ENCODE measurements at regions not wholly inside any gene's neighbourhood (a gene's known extent, or its start where the extent isn't known, plus 50 kb on each side); places are given as distances from the start of the nearest gene placed in this dataset.

GRCh38 chr12:19836056-19836455, 396.8 kb downstream of the AEBP2 start:
- no peak for DNase-seq

DNA sequence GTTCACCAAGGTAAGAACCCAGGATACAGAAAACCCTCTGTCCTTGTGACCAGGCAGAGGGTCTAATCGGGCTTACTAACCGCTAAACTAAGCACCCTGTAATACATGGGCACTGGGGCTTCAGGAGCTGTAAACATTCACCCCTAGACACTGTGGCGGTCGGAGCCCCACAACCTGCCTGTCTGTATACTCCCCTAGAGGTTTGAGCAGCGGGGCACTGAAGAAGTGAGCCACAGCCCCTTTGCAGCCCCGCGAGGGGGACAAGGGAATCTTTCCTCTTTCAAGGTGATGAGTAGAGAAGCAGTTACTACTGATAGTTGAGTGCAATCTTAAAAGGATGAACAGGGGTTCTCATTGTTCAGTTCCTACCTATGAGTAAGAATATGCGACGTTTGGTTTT, 397.2 kb downstream of the AEBP2 start:
- DNase-seq, result no peak

DNA sequence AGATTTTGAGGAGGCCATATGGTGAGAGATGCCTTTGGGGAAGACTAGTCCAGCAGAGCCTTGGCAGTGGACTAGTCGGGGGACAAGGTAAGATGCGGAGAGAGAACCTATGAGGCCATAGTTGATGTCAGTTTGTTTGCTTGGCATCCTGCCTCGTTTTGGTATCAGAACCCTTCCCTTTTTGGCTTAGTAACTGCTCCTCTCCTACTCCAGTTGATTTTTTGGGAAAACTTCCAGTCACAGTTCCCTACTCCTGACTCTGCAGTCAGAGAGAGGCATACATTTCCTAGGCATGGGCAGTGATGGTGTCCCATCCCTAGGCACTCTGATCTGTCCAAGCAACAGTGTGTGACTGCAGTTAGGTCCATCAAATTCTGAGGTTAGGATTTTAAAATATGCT, 398.3 kb downstream of the AEBP2 start:
- no peak for DNase-seq

DNA sequence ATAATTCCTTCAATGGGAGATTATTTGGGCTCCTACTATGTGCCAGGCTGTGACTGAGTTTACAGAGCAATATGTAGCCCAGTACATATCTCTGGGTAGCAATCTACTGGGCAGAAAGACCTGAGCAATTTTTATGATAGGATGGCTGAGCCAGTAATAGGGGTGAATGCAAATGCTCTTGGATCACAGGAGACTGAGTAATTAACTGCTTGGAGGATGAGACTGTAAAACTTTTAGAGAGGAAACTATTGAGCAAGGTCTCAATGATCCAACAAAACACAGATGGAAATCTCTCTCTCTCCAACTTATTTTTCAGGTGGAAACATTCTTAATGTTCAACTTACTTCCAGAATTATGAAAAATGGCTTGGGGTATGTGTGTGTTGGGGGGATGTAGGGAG, 402.2 kb downstream of the AEBP2 start:
- DNase-seq, result no peak

DNA sequence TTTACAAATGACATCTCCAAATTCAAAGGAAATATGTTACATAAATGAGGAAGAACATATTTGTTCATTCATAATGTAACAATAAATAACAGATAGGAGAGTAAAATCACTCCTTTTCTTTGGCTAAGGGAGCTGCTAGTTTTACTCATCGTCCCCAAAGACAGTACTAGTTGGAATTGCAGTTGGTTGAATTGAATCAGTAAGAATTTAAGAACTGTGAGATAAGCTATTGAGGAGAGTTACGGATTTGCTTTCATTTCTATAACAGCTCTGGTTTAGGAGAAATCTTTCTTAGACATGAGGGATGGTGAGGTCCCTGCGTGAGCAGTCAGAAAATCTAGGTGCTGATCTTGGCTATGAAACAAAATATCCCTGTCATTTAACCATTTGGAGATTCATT, 402.8 kb downstream of the AEBP2 start:
- DNase-seq, result no peak

GRCh38 chr12:19844224-19844623, 404.9 kb downstream of the AEBP2 start:
- DNase-seq, result no peak

GRCh38 chr12:19846574-19846973, 407.3 kb downstream of the AEBP2 start:
- no peak for DNase-seq

GRCh38 chr12:19847294-19848059, 408.2 kb downstream of the AEBP2 start:
- DNase-seq, result no peak

- no peak for DNase-seq
These were observed 409.1 kb downstream of the AEBP2 start for GRCh38 chr12:19848421-19848820.

- DNase-seq, result no peak
These were observed 409.9 kb downstream of the AEBP2 start for GRCh38 chr12:19849208-19849607.

- DNase-seq, result no peak
These were observed 411.2 kb downstream of the AEBP2 start for GRCh38 chr12:19850346-19851065.

DNA sequence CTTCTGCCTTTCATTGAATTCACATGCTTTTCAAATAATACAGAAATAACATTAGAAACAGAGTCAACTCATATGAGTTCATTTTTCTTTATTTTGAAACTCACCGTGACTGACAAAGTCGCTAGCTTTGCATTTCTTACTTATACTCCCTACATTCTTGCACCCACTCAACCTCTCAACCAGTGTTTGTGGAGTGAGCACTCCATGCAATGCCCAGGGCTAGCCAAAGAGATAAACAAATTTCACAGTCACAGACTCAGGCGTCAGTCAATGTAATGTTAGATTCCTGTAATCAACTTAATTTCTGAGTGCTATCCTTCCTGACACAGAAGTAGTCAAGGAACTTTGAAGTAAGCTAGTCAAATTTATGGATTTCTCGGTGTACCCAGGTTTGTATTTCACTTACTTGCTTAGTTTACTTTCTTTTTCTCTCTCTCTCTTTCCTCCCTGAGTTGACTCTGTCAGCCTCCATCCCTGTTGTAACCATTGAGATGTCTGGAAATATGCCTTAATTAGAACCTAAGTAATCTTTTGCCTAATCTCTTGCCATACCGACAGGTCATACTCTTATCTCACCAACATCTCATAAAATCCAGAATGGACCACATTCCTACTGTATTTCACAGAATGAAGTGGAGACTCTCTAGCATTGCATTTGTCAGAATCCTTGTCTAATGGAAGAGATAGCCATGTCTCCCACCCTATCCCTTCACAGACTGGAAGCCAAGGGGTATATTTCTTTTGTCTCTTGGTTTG, 413.0 kb downstream of the AEBP2 start:
- DNase-seq, result no peak

DNA sequence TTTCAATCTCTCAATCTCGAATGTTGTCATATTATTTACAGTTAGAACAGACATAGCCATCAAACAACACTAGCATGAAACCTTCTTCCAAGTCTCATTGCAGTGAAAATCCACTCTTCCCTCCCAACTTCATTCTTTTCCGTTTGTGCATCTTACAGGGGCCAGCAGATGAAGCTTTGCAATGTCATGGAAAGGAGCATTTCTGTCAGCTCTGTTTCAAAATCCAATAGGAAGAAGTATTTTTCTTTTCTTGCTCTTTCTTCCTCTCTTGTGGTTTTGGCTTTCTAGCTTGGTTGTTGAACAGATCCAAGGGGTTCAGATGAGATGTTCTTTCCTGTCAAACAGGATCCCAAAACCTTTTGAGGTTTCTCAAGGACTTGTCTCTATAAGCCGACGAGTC, 416.6 kb downstream of the AEBP2 start:
- no peak for DNase-seq

- DNase-seq, result no peak
These were observed 417.1 kb downstream of the AEBP2 start for GRCh38 chr12:19856389-19856788.

GRCh38 chr12:19857204-19857603, 417.9 kb downstream of the AEBP2 start:
- no peak for DNase-seq

- DNase-seq, result no peak
These were observed 427.9 kb downstream of the AEBP2 start for GRCh38 chr12:19867151-19867550.

- DNase-seq, result no peak
These were observed 428.7 kb downstream of the AEBP2 start for GRCh38 chr12:19867970-19868369.

GRCh38 chr12:19869413-19869812, 430.1 kb downstream of the AEBP2 start:
- DNase-seq, result no peak

- DNase-seq, result no peak
These were observed 433.6 kb downstream of the AEBP2 start for GRCh38 chr12:19872621-19873540.

- DNase-seq, result no peak
These were observed 440.8 kb downstream of the AEBP2 start for GRCh38 chr12:19880076-19880475.

DNA sequence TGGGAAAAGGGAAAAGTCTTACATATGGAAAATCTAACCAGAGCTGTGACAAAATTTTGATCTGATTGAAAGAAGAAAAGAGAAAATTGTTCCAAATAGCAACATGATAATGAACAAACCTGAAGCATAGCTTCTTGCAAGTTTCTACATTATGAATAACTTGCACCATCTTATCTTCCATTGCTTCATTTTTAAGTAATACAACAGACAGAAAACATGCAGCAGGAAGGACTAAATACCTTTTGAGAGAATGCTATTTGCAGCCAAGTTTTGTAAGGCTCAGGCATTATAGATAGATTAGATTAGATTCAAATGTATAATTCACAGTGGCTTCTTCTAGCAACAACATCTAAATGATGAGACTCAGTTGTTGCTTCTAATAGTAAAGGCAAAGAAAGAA, 441.4 kb downstream of the AEBP2 start:
- DNase-seq, result no peak

DNA sequence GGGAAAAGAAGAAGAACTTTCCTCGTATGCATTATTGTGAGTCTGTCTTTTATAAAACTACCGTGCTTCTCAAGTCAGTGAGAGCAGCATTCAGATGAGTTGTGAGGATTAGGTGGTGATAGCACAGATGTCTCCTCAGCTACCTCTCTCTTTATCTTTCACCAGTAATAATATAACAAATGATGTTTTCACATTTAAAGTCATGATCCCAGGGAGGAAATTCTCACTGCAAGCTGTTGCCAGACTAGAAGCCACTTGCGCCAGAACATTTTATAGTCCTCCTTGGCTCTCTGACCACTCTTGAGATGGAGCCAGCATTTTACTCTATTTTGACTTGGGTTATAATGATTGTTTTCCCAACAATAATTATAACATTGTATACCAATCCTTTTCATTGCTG, 443.1 kb downstream of the AEBP2 start:
- no peak for DNase-seq

GRCh38 chr12:19884021-19884492, 444.8 kb downstream of the AEBP2 start:
- DNase-seq, result no peak

Data from CD4-positive, alpha-beta T cell treated with Interleukin-12 subunit alpha and Interleukin-12 subunit beta, for 1 hour (primary cell).